ENCODE measurements at regions not wholly inside any gene's neighbourhood (a gene's known extent, or its start where the extent isn't known, plus 50 kb on each side); places are given as distances from the start of the nearest gene placed in this dataset.

- TF ChIP-seq EZH2 (IDR thresholded peaks at IDR 0.05) (no peak), SP1 (IDR thresholded peaks at IDR 0.05; ENCODE audit: low read depth) (no peak), SIN3A (IDR thresholded peaks at IDR 0.05; ENCODE audit: low read depth) (no peak), JUND (IDR thresholded peaks at IDR 0.05) (no peak), ATF3 (IDR thresholded peaks at IDR 0.05) (no peak), CBX3 (IDR thresholded peaks at IDR 0.05; ENCODE audit: low read depth) (no peak), CEBPB (IDR thresholded peaks at IDR 0.05; ENCODE audit: low read depth) (no peak), EZH2phosphoT487 (IDR thresholded peaks at IDR 0.05; ENCODE audit: borderline replicate concordance) (no peak)
- TF ChIP-seq, protein P1, sequence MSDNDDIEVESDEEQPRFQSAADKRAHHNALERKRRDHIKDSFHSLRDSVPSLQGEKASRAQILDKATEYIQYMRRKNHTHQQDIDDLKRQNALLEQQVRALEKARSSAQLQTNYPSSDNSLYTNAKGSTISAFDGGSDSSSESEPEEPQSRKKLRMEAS (IDR thresholded peaks at IDR 0.05) = no peak
- Histone ChIP-seq H3K27ac (ENCODE audit: low read depth, low read length) (no peak overlapping the region), H3K9me3 (ENCODE audit: control insufficient read depth in 1 of 2, insufficient read depth in 1 of 2, low read depth in 1 of 2, low read length in 2 of 2) (no peaks in the 10 kb centered on the region), H3K4me3 (replicated peaks in 1 of 2; ENCODE audit: low read depth in 1 of 2, low read length in 2 of 2) (no peak overlapping the region), H3K79me2 (ENCODE audit: insufficient read depth, low read length) (no peaks in the 10 kb centered on the region), H3K4me1 (ENCODE audit: control insufficient read depth in 1 of 2, insufficient read depth in 2 of 2, low read length in 2 of 2) (no peaks in the 10 kb centered on the region), H3K27me3 (ENCODE audit: insufficient read depth, low read length) (0 out of 2 replicates have a peak, but pooled peaks cover 3% of the 10 kb centered on the region), H3K4me2 (ENCODE audit: low read length) (no peak overlapping the region), H3K36me3 (ENCODE audit: control insufficient read depth in 1 of 2, insufficient read depth in 2 of 2, low read length in 2 of 2) (no peaks in the 10 kb centered on the region), H3K9ac (ENCODE audit: low read length) (no peak overlapping the region), H2AFZ (ENCODE audit: low read depth, low read length, poor library complexity, severe bottlenecking) (no peak overlapping the region), H4K20me1 (ENCODE audit: insufficient read depth) (no peaks in the 10 kb centered on the region), H3K9me2 (ENCODE audit: insufficient read depth) (no peaks in the 10 kb centered on the region)
- DNase-seq (ENCODE audit: low read depth, low spot score) (no peak), ATAC-seq (no peak)
- intact Hi-C loops (cut with micrococcal nuclease) = no loop called here
- ChIA-PET POLR2A (no interaction called here), CTCF (no interaction called here), RAD21 (ENCODE audit: low non-redundant PET in 1 of 2, low total read pairs in 2 of 2, uncharacterized antibody in 2 of 2, unreplicated experiment in 2 of 2) (no interaction called here)
- no TSS peak for BruUV-seq (replicated peaks)
These were observed 159.1 kb upstream of the EOMES start for GRCh38 chr3:27880969-27881892.

DNA sequence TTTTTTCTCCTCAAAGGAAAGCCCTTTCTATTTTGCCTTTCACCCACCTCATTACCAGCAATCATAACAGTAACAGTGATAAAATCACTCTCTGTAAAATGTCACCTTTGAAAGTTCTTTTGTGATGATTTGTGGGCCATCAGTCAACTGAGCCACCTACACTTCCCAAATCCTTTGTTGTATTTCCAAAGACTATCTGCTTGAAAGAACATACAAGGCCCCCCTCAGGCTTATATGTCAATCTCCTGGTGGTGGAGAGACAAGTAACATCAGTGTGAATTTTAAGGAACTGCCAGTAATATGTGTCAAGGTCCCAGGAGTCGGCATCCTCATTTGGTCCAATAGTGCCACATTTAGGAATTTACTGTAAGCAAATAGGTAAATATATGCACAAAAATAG is 161.1 kb upstream of the EOMES start:
- BruUV-seq (replicated peaks) = no TSS peak
- POLR2A ChIA-PET = no interaction called here
- TF ChIP-seq ZNF274 (IDR thresholded peaks at IDR 0.05; ENCODE audit: low read depth, low read length) = no peak
- ATAC-seq (no peak), DNase-seq (ENCODE audit: low read depth, low spot score) (no peak)
- H3K36me3 ChIP-seq (ENCODE audit: control insufficient read depth in 1 of 2, insufficient read depth in 2 of 2, low read length in 2 of 2) = no peaks in the 10 kb centered on the region
- no peak overlapping the region for H3K4me2 ChIP-seq (ENCODE audit: low read length)
- H3K27ac ChIP-seq (ENCODE audit: low read depth, low read length) = no peak overlapping the region
- H3K9ac ChIP-seq (ENCODE audit: low read length) = no peak overlapping the region
- no peaks in the 10 kb centered on the region for H3K79me2 ChIP-seq (ENCODE audit: insufficient read depth, low read length)
- CTCF ChIA-PET = no interaction called here
- H3K27me3 ChIP-seq (ENCODE audit: insufficient read depth, low read length) = no peaks in the 10 kb centered on the region
- intact Hi-C loops (cut with micrococcal nuclease) = no loop called here
- no peak overlapping the region for H2AFZ ChIP-seq (ENCODE audit: low read depth, low read length, poor library complexity, severe bottlenecking)
- H4K20me1 ChIP-seq (ENCODE audit: insufficient read depth) = no peaks in the 10 kb centered on the region
- H3K4me3 ChIP-seq (replicated peaks in 1 of 2; ENCODE audit: low read depth in 1 of 2, low read length in 2 of 2) = no peak overlapping the region
- H3K9me3 ChIP-seq (ENCODE audit: control insufficient read depth in 1 of 2, insufficient read depth in 1 of 2, low read depth in 1 of 2, low read length in 2 of 2) = no peaks in the 10 kb centered on the region
- no peaks in the 10 kb centered on the region for H3K4me1 ChIP-seq (ENCODE audit: control insufficient read depth in 1 of 2, insufficient read depth in 2 of 2, low read length in 2 of 2)
- no peaks in the 10 kb centered on the region for H3K9me2 ChIP-seq (ENCODE audit: insufficient read depth)
- RAD21 ChIA-PET (ENCODE audit: low non-redundant PET in 1 of 2, low total read pairs in 2 of 2, uncharacterized antibody in 2 of 2, unreplicated experiment in 2 of 2) = no interaction called here
